Progenitor cell of endocrine pancreas (in vitro differentiated cells): ENCODE measurements at regions not wholly inside any gene's neighbourhood (a gene's known extent, or its start where the extent isn't known, plus 50 kb on each side); places are given as distances from the start of the nearest gene placed in this dataset.

Source experiments
- DNase-seq: peaks from one replicate; pipeline ENCODE4 v3.0.0; 2021; ENCODE audit warnings: low spot score; ENCODE audit not compliant: unreplicated experiment
- H3K27ac Mint-ChIP-seq: 2 replicates; pipeline ENCODE4 v1.8.0; 2021; ENCODE audit warnings: mild to moderate bottlenecking, moderate library complexity, mixed read lengths
- H3K27me3 Mint-ChIP-seq: 2 replicates; pipeline ENCODE4 v1.8.0; 2021; ENCODE audit warnings: mixed read lengths
- H3K36me3 Mint-ChIP-seq: 2 replicates; pipeline ENCODE4 v1.8.0; 2022; ENCODE audit warnings: mixed read lengths; ENCODE audit not compliant: insufficient read depth
- H3K4me1 Mint-ChIP-seq: 2 replicates; pipeline ENCODE4 v1.8.0; 2021; ENCODE audit warnings: low read depth, mixed read lengths
- H3K4me3 Mint-ChIP-seq: 2 replicates; pipeline ENCODE4 v1.8.0; 2021; ENCODE audit warnings: low read depth, mild to moderate bottlenecking, moderate library complexity, mixed read lengths
- H3K9me3 Mint-ChIP-seq: 2 replicates; pipeline ENCODE4 v1.8.0; 2021; ENCODE audit warnings: low read depth, mixed read lengths
- TF ChIP-seq, protein P1 (sequence below): fragments of 200-600 bp; sonication (generic); IDR thresholded peaks from one replicate; pipeline ENCODE4 v1.5.0; 2021; ENCODE audit warnings: antibody characterized with exemption, mild to moderate bottlenecking; ENCODE audit not compliant: unreplicated experiment

GRCh38 chr20:60963146-60963545 lies 288.9 kb upstream of the CDH4 start:
- Mint-ChIP-seq H3K4me3 (no peak overlapping the region), H3K9me3 (no peaks in the 10 kb centered on the region), H3K27me3 (peaks cover 41% of the 10 kb centered on the region), H3K27ac (no peak overlapping the region), H3K36me3 (no peaks in the 10 kb centered on the region), H3K4me1 (no peaks in the 10 kb centered on the region)
- TF ChIP-seq, protein P1, sequence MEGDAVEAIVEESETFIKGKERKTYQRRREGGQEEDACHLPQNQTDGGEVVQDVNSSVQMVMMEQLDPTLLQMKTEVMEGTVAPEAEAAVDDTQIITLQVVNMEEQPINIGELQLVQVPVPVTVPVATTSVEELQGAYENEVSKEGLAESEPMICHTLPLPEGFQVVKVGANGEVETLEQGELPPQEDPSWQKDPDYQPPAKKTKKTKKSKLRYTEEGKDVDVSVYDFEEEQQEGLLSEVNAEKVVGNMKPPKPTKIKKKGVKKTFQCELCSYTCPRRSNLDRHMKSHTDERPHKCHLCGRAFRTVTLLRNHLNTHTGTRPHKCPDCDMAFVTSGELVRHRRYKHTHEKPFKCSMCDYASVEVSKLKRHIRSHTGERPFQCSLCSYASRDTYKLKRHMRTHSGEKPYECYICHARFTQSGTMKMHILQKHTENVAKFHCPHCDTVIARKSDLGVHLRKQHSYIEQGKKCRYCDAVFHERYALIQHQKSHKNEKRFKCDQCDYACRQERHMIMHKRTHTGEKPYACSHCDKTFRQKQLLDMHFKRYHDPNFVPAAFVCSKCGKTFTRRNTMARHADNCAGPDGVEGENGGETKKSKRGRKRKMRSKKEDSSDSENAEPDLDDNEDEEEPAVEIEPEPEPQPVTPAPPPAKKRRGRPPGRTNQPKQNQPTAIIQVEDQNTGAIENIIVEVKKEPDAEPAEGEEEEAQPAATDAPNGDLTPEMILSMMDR = no peak
- no peak for DNase-seq

- TF ChIP-seq, protein P1 = no peak
- peaks cover 35% of the 10 kb centered on the region for H3K27me3 Mint-ChIP-seq
- no peaks in the 10 kb centered on the region for H3K4me1 Mint-ChIP-seq
- H3K36me3 Mint-ChIP-seq = no peaks in the 10 kb centered on the region
- H3K27ac Mint-ChIP-seq = no peak overlapping the region
- no peaks in the 10 kb centered on the region for H3K9me3 Mint-ChIP-seq
- H3K4me3 Mint-ChIP-seq = no peak overlapping the region
- no peak for DNase-seq
Observed at GRCh38 chr20:60964911-60965310, 287.1 kb upstream of the CDH4 start.

GRCh38 chr20:60966031-60966430 lies 286.0 kb upstream of the CDH4 start:
- H3K9me3 Mint-ChIP-seq = no peaks in the 10 kb centered on the region

GRCh38 chr20:60966766-60967165 lies 285.3 kb upstream of the CDH4 start:
- TF ChIP-seq, protein P1 = no peak
- Mint-ChIP-seq H3K9me3 (peaks cover 2% of the 10 kb centered on the region), H3K27me3 (peaks cover 24% of the 10 kb centered on the region), H3K27ac (no peak overlapping the region), H3K36me3 (no peaks in the 10 kb centered on the region), H3K4me1 (peaks cover 6% of the 10 kb centered on the region), H3K4me3 (no peak overlapping the region)
- DNase-seq = no peak

More at GRCh38 chr20:60966031-60966430, 286.0 kb upstream of the CDH4 start:
- TF ChIP-seq, protein P1 = no peak
- Mint-ChIP-seq H3K36me3 (no peaks in the 10 kb centered on the region), H3K4me3 (no peak overlapping the region), H3K27me3 (peaks cover 28% of the 10 kb centered on the region), H3K4me1 (no peaks in the 10 kb centered on the region), H3K27ac (no peak overlapping the region)
- DNase-seq = no peak

- Mint-ChIP-seq H3K4me3 (no peak overlapping the region), H3K9me3 (peaks cover 2% of the 10 kb centered on the region)
- TF ChIP-seq, protein P1 = no peak
Observed at GRCh38 chr20:60967431-60968316, 284.4 kb upstream of the CDH4 start.

More at GRCh38 chr20:60967431-60968316, 284.4 kb upstream of the CDH4 start:
- peaks cover 24% of the 10 kb centered on the region for H3K27me3 Mint-ChIP-seq
- H3K27ac Mint-ChIP-seq = no peak overlapping the region
- H3K4me1 Mint-ChIP-seq = peaks cover 6% of the 10 kb centered on the region
- DNase-seq = no peak
- H3K36me3 Mint-ChIP-seq = no peaks in the 10 kb centered on the region
